ENCODE measurements at regions not wholly inside any gene's neighbourhood (a gene's known extent, or its start where the extent isn't known, plus 50 kb on each side); places are given as distances from the start of the nearest gene placed in this dataset.

GRCh38 chr1:114330451-114330983, 176.8 kb upstream of the SYT6 start:
- H3K27me3 ChIP-seq (replicated peaks; ENCODE audit: insufficient read depth, low read depth, low read length, poor library complexity), result no peaks in the 10 kb centered on the region
- DNase-seq (ENCODE audit: low spot score), result no peak
- BruUV-seq (replicated peaks), result no TSS peak
- H3K36me3 ChIP-seq (ENCODE audit: insufficient read depth, low read length, poor library complexity, severe bottlenecking), result no peaks in the 10 kb centered on the region
- no peak overlapping the region for H3K27ac ChIP-seq (ENCODE audit: low read depth, low read length, poor library complexity, severe bottlenecking)
- no peak overlapping the region for H3K4me3 ChIP-seq (ENCODE audit: low read depth, low read length, poor library complexity, severe bottlenecking)
- no peak for TF ChIP-seq EZH2 (IDR thresholded peaks at IDR 0.05; ENCODE audit: borderline replicate concordance, low read depth, low read length, poor library complexity, severe bottlenecking)
- no peak for TF ChIP-seq CTCF (conservative IDR thresholded peaks at IDR 0.05; ENCODE audit: low read depth, low read length)
- POLR2A ChIA-PET (ENCODE audit: low non-redundant PET), result no interaction called here
- no peaks in the 10 kb centered on the region for H3K4me1 ChIP-seq (ENCODE audit: insufficient read depth, low read length, poor library complexity, severe bottlenecking)
- no peaks in the 10 kb centered on the region for H3K9me3 ChIP-seq (ENCODE audit: low read depth, low read length, poor library complexity, severe bottlenecking)
- CTCF ChIA-PET, result no interaction called here
- intact Hi-C loops (cut with micrococcal nuclease; ENCODE audit: unreplicated experiment), result no loop called here

- intact Hi-C loops (cut with micrococcal nuclease; ENCODE audit: unreplicated experiment), result no loop called here
- H3K36me3 ChIP-seq (ENCODE audit: insufficient read depth, low read length, poor library complexity, severe bottlenecking), result no peaks in the 10 kb centered on the region
- BruUV-seq (replicated peaks), result no TSS peak
- POLR2A ChIA-PET (ENCODE audit: low non-redundant PET), result no interaction called here
- DNase-seq (ENCODE audit: low spot score), result no peak
- TF ChIP-seq EZH2 (IDR thresholded peaks at IDR 0.05; ENCODE audit: borderline replicate concordance, low read depth, low read length, poor library complexity, severe bottlenecking) (no peak), CTCF (conservative IDR thresholded peaks at IDR 0.05; ENCODE audit: low read depth, low read length) (no peak)
- no peak overlapping the region for H3K27ac ChIP-seq (ENCODE audit: low read depth, low read length, poor library complexity, severe bottlenecking)
- no peaks in the 10 kb centered on the region for H3K27me3 ChIP-seq (replicated peaks; ENCODE audit: insufficient read depth, low read depth, low read length, poor library complexity)
- no peaks in the 10 kb centered on the region for H3K4me1 ChIP-seq (ENCODE audit: insufficient read depth, low read length, poor library complexity, severe bottlenecking)
- CTCF ChIA-PET, result no interaction called here
- H3K4me3 ChIP-seq (ENCODE audit: low read depth, low read length, poor library complexity, severe bottlenecking), result no peak overlapping the region
- H3K9me3 ChIP-seq (ENCODE audit: low read depth, low read length, poor library complexity, severe bottlenecking), result no peaks in the 10 kb centered on the region
These were observed 174.8 kb upstream of the SYT6 start for GRCh38 chr1:114328361-114328904.

- intact Hi-C loops (cut with micrococcal nuclease; ENCODE audit: unreplicated experiment), result no loop called here
- no peak for DNase-seq (ENCODE audit: low spot score)
- Histone ChIP-seq H3K4me1 (ENCODE audit: insufficient read depth, low read length, poor library complexity, severe bottlenecking) (no peaks in the 10 kb centered on the region), H3K36me3 (ENCODE audit: insufficient read depth, low read length, poor library complexity, severe bottlenecking) (no peaks in the 10 kb centered on the region), H3K4me3 (ENCODE audit: low read depth, low read length, poor library complexity, severe bottlenecking) (no peak overlapping the region), H3K27ac (ENCODE audit: low read depth, low read length, poor library complexity, severe bottlenecking) (no peak overlapping the region), H3K27me3 (replicated peaks; ENCODE audit: insufficient read depth, low read depth, low read length, poor library complexity) (no peaks in the 10 kb centered on the region), H3K9me3 (ENCODE audit: low read depth, low read length, poor library complexity, severe bottlenecking) (no peaks in the 10 kb centered on the region)
- POLR2A ChIA-PET (ENCODE audit: low non-redundant PET), result no interaction called here
- CTCF ChIA-PET, result no interaction called here
- BruUV-seq (replicated peaks), result no TSS peak
- no peak for TF ChIP-seq EZH2 (IDR thresholded peaks at IDR 0.05; ENCODE audit: borderline replicate concordance, low read depth, low read length, poor library complexity, severe bottlenecking)
- TF ChIP-seq CTCF (conservative IDR thresholded peaks at IDR 0.05; ENCODE audit: low read depth, low read length), result no peak
These were observed 170.9 kb upstream of the SYT6 start for GRCh38 chr1:114324662-114324965.
